ENCODE measurements at regions not wholly inside any gene's neighbourhood (a gene's known extent, or its start where the extent isn't known, plus 50 kb on each side); places are given as distances from the start of the nearest gene placed in this dataset.

GRCh38 chr3:107949394-107949970 is 141.3 kb downstream of the CD47 start:
- TF ChIP-seq CTCF (optimal IDR thresholded peaks at IDR 0.05 in 1 of 3, IDR thresholded peaks at IDR 0.05 in 1 of 3, conservative IDR thresholded peaks at IDR 0.05 in 1 of 3; ENCODE audit: extremely low read depth in 1 of 3, insufficient read depth in 2 of 3, low read length in 3 of 3) (no peak), EZH2 (IDR thresholded peaks at IDR 0.05; ENCODE audit: low read length) (no peak)

Data from keratinocyte (primary cell).